Fibroblast of lung (primary cell): ENCODE measurements at regions not wholly inside any gene's neighbourhood (a gene's known extent, or its start where the extent isn't known, plus 50 kb on each side); places are given as distances from the start of the nearest gene placed in this dataset.

Experiments used
- CTCF ChIP-seq, 2 donors: IDR thresholded peaks in 1 of 2; conservative IDR thresholded peaks in 1 of 2; 1 replicate in 1 of 2; 2 replicates in 1 of 2; pipeline ENCODE4 v1.5.1; 2011 to 2012; ENCODE audit warnings: low read length in 2 of 2, control low read depth in 1 of 2, inconsistent platforms in 1 of 2, low read depth in 1 of 2, mild to moderate bottlenecking in 1 of 2
- EZH2 ChIP-seq: IDR thresholded peaks from 2 replicates; pipeline ENCODE4 v1.5.1; 2012; ENCODE audit warnings: low read length, control low read depth, mild to moderate bottlenecking; ENCODE audit errors: missing control alignments

- no peak for TF ChIP-seq CTCF (conservative IDR thresholded peaks at IDR 0.05 in 1 of 2, IDR thresholded peaks at IDR 0.05 in 1 of 2; ENCODE audit: low read depth in 1 of 2, low read length in 2 of 2)
- no peak for TF ChIP-seq EZH2
These were observed 291.0 kb downstream of the CYRIA start for GRCh38 chr2:16374671-16375070.
